GM12878 (cell line): ENCODE measurements at regions not wholly inside any gene's neighbourhood (a gene's known extent, or its start where the extent isn't known, plus 50 kb on each side); places are given as distances from the start of the nearest gene placed in this dataset.

Source experiments
- CREB1 ChIP-seq: IDR thresholded peaks from 2 replicates; pipeline ENCODE4 v1.6.1; 2012; ENCODE audit warnings: low read depth, mild to moderate bottlenecking, inconsistent platforms
- HCFC1 ChIP-seq: fragments of 150-350 bp; IDR thresholded peaks from 2 replicates; pipeline ENCODE4 v1.6.1; 2014; ENCODE audit warnings: low read length
- HSF1 ChIP-seq: fragments of 150-350 bp; IDR thresholded peaks from 2 replicates; pipeline ENCODE4 v1.6.1; 2014; ENCODE audit warnings: mild to moderate bottlenecking, low read depth, low read length
- MEF2B ChIP-seq: fragments of 450-650 bp; IDR thresholded peaks from 2 replicates; pipeline ENCODE4 v1.6.1; 2018; ENCODE audit warnings: mild to moderate bottlenecking, moderate library complexity; ENCODE audit not compliant: partially characterized antibody, poor library complexity, severe bottlenecking
- PML ChIP-seq: IDR thresholded peaks from 2 replicates; pipeline ENCODE4 v1.6.1; 2012; ENCODE audit warnings: low read length, inconsistent platforms
- RELB ChIP-seq: fragments of 450-650 bp; IDR thresholded peaks from 2 replicates; pipeline ENCODE4 v1.6.1; 2017; ENCODE audit warnings: low read depth, mild to moderate bottlenecking, moderate library complexity
- USF1 ChIP-seq: IDR thresholded peaks from 2 replicates; pipeline ENCODE4 v1.6.1; 2011; ENCODE audit warnings: borderline replicate concordance, low read depth, mild to moderate bottlenecking, moderate library complexity, mixed read lengths, low read length; ENCODE audit not compliant: insufficient read depth; ENCODE audit errors: extremely low read length
- ZNF687 ChIP-seq: fragments of 450-650 bp; IDR thresholded peaks from 2 replicates; pipeline ENCODE4 v1.6.1; 2017; ENCODE audit warnings: mild to moderate bottlenecking, moderate library complexity

- no peak for TF ChIP-seq ZNF687
- no peak for TF ChIP-seq HSF1
- TF ChIP-seq RELB: no peak
- no peak for TF ChIP-seq CREB1
- TF ChIP-seq PML: no peak
- TF ChIP-seq HCFC1: no peak
- TF ChIP-seq USF1: no peak
- no peak for TF ChIP-seq MEF2B
Measured at GRCh38 chr5:148932355-148932935, 106.0 kb downstream of the ADRB2 start (continued).
